Ramos (cell line): ENCODE measurements at regions not wholly inside any gene's neighbourhood (a gene's known extent, or its start where the extent isn't known, plus 50 kb on each side); places are given as distances from the start of the nearest gene placed in this dataset.
"Not testable (repeated sequence)": the region's sequence is repeated elsewhere in the genome, so short reads cannot be mapped to it uniquely, and the experiment has no call there.

Experiments used
- in situ Hi-C: fragments of 300-500 bp; cut with MboI; formaldehyde crosslinking; loops from one replicate; pipeline ENCODE4 v1.14.3; 2022; ENCODE audit warnings: low sequenced_read_pairs; ENCODE audit not compliant: unreplicated experiment

- in situ Hi-C loops: no loop called here
Observed at GRCh38 chr10:57465155-57465554, 802.5 kb downstream of the IPMK start.

DNA sequence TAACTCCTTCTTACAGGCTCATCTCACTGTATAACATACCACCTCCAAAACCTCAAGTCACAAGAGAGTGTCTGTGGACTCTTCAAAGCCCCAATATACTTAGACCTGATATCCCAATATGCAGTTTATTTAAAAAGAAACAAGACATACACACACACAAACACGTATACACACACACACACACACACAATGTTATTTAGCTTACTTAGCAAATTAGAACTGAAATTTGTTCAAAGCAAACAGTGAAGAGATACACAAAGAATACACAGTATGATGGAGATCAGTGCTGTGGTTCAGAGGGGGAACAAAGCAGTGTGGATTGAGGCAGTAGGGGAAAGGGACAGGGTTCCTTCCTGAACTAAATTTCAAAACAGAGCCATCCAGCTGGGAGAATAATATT, 807.2 kb downstream of the IPMK start:
- in situ Hi-C loops: no loop called here

DNA sequence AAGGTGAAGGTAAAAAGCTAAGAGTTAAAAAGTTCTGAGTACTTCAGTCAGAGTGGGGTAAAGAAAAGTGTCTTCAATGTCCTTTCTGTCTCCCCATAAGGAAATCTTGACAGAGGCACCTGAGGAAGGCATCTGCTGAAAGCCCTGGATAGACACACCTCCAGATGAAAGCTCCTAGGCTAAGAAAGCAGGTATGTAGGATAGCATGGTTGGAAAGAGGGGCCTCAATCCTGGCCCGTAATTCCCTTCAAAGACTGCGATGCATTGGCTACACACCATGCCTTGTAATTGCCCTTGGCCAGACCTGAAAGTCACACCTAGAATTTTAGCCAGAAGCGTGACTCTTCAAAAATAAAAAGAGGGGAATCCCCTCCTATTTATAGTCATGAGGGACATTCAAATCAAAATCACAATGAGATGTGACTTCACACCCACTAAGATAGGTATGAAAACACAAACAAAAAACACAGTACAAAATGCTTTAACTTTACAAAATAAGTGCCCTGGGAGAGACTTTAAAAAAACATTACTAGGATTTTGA, 809.7 kb downstream of the IPMK start:
- in situ Hi-C loops: no loop called here

DNA sequence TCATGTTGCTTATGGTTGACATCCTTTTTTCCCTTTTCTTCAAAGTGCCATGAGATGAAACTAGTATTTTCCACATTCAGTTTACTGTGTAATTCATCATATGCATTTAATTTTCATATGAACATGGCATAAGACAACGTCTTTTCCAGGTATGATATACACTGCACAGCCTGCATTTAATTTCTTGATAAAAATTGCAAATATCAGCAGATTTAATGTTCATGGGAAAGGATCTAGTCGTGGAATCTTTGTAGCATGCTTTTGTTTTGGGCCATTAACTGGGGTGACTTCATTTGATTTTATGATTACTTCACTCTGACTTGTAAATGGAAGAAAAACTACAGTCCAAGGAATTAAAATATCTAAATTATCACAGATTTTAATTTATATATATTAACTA, 837.3 kb downstream of the IPMK start:
- in situ Hi-C loops: no loop called here

- in situ Hi-C loops: no loop called here
Observed at GRCh38 chr10:57420881-57421280, 846.8 kb downstream of the IPMK start.

- in situ Hi-C loops: no loop called here
Observed at GRCh38 chr10:57418476-57418875, 849.2 kb downstream of the IPMK start.

DNA sequence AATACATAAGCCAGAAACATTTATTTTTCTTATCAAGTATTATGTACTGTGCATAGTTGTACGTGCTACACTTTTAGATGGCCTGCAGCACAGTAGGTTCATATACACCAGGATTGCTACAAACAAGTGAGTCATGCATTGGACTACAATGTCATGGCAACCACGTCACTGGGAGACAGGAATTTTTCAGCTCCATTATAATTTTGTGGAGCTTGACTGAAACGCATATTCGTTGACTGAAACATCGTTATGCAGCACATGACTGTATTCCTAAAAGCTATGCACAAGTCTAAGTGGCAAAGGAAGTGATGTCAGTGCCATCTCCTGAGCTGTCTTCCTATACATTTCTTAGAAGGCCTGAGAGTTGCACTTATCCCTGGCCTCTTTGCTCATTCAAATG, 871.8 kb downstream of the IPMK start:
- in situ Hi-C loops: no loop called here

DNA sequence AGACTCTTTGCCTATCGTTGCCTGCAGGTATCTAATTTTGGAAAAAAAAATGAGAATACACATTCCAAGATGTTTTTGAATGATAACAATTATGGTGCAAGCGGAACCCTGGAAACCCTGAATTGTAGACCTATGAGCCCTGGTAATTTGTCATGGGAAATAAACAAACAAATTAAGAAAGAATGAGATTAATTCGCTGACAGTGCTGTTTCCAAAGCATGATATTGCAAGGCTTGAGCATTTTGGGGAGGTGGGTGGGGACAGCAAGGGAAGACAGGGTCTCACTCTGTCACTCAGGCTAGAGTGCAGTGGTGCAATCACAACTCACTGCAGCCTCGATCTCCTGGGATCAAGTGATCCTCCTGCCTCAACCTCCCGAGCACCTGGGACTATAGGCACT, 900.3 kb downstream of the IPMK start:
- in situ Hi-C loops: no loop called here

DNA sequence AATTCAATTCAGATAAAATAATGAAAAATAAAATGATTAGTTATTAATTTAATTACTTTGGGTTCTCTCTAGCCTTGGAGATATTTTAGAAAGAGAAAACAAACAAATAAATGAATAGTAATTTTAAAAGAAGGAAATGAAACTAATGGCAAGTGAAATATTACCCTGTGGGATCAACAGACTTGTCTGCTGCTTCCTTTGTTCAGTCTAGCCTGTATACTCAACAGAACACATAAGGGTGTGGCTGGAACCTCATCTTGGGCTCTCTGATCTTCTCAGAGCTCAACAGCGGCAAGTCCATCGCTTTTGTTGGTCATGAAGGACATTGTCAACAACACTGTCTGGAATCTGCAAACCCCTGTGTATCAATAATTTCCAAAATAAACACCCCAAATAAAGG, 904.9 kb downstream of the IPMK start:
- in situ Hi-C loops: no loop called here

GRCh38 chr10:57353403-57354003, 914.2 kb downstream of the IPMK start:
- in situ Hi-C loops: no loop called here

GRCh38 chr10:57351076-57351475, 916.6 kb downstream of the IPMK start:
- in situ Hi-C loops: no loop called here

DNA sequence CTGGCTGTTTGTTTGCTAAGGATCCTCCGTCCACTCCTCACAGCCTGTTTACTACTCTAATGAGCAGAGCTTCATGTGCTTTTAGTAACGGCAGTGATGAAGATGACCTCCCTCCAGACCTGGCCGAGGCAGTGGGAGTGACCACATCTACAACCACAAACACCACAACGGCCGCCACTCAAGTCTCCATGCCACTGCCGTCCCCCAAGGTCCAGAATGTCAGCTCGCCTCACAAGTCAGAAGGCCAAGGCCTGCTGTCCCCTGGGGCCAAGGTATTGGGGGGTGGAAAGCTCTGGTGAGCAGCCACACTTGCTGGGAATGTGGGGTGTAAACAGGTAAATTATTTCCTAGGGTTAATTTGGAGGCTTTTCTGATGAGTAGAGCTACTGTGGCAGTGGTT, 926.4 kb downstream of the IPMK start:
- in situ Hi-C loops: loop anchor here (25.0 kb wide), 2 partner anchors 321 to 796 kb away; no protein-coding TSS in a partner anchor

- in situ Hi-C loops: loop anchor here (25.0 kb wide), 2 partner anchors 323 to 798 kb away; no protein-coding TSS in a partner anchor
Observed at GRCh38 chr10:57338823-57339558, 928.7 kb downstream of the IPMK start.

GRCh38 chr10:57336865-57337264, 930.8 kb downstream of the IPMK start:
- in situ Hi-C loops: loop anchor here (25.0 kb wide), 2 partner anchors 325 to 800 kb away; no protein-coding TSS in a partner anchor

GRCh38 chr10:57336341-57336740, 931.4 kb downstream of the IPMK start:
- in situ Hi-C loops: loop anchor here (25.0 kb wide), 2 partner anchors 326 to 801 kb away; no protein-coding TSS in a partner anchor

DNA sequence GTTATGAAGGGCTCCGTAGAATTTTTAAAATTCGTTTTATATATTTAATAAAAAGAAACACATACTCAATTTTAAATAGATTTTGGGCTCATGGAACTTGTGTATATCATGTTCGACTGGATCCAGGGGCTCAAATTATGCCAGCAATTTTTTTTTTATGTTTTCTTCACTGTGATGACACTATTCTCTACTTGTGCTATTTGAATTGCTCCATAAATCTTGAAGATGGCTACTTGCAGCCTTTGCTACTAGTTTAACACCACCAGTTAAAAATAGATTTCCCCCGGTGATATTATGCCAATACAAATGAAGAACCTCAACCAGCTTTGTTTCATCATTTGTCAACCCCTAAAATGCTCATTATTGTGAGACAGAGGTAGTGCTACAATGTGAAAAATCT, 933.2 kb downstream of the IPMK start:
- in situ Hi-C loops: loop anchor here (25.0 kb wide), 2 partner anchors 328 to 803 kb away; no protein-coding TSS in a partner anchor

- in situ Hi-C loops: loop anchor here (25.0 kb wide), 2 partner anchors 328 to 803 kb away; no protein-coding TSS in a partner anchor
Observed at GRCh38 chr10:57333880-57334279, 933.8 kb downstream of the IPMK start.

DNA sequence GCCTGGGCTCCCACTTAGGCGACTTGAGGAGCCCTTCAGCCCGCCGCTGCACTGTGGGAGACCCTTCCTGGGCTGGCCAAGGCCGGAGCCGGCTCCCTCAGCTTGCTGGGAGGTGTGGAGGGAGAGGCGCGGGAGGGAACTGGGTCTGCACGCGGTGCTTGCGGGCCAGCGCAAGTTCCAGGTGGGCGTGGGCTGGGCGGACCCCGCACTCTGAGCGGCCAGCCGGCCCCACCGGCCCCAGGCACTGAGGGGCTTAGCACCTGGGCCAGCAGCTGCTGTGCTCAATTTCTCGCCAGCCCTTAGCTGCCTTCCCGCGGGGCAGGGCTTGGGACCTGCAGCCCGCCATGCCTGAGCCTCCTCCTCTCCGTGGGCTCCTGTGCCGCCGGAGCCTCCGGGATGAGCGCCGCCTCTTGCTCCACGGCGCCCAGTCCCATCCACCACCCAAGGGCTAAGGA, 946.3 kb downstream of the IPMK start:
- in situ Hi-C loops: not testable (repeated sequence)

DNA sequence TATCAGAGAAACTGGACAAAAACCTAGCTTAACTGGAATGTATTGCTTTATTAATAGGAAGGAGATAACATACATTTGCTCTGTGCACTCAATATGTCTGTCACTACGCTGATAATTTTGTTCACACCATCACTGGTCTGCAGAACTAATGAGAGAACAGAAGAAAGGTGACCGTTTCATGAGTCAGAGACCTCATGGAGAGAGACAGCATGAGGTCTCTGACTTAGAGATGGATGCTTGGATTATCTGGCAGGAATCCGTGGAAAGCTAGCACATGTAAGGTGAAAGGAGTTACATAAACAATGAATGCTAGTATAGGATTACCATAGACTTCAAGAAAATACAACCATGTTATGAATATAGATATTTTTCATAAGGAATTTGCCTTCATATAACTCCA, 947.3 kb downstream of the IPMK start:
- in situ Hi-C loops: no loop called here

DNA sequence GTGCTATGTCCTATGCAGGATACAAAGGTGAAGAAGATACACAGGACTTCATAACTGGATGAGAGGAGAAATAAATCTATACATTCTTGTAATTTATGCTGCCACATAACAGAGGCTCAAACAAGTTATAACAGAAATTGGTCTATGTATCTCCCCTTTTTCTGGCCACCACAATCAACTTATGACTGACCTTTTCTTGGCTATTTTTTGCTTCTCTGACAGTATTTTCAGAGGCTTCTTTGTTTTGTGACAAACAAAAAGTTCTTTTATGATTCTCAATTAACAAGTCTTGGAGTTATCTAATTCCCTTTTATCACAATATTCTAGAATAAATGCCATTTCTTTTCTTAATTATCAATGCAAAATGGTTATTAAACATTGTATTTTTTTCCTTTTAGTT, 953.0 kb upstream of the ZWINT start:
- in situ Hi-C loops: no loop called here

DNA sequence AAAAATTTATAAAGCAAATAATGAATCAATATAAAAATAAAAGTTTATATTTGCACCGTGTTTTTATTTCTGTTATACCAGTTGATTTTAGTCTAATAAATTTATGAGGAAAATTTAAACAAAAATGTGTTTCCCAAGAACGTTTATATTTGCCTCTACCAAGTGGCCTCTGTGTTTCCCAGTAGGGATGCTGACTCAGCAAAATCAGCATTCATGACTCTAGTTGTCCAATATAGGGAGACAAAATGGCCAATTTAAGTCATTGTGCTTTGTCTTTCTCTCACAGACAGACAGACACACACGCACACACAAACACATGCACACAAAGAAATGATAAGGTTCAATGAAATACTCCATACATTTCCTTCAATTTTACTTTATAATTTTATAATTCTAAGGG, 942.5 kb upstream of the ZWINT start:
- in situ Hi-C loops: no loop called here
